ENCODE measurements at regions not wholly inside any gene's neighbourhood (a gene's known extent, or its start where the extent isn't known, plus 50 kb on each side); places are given as distances from the start of the nearest gene placed in this dataset.

DNA sequence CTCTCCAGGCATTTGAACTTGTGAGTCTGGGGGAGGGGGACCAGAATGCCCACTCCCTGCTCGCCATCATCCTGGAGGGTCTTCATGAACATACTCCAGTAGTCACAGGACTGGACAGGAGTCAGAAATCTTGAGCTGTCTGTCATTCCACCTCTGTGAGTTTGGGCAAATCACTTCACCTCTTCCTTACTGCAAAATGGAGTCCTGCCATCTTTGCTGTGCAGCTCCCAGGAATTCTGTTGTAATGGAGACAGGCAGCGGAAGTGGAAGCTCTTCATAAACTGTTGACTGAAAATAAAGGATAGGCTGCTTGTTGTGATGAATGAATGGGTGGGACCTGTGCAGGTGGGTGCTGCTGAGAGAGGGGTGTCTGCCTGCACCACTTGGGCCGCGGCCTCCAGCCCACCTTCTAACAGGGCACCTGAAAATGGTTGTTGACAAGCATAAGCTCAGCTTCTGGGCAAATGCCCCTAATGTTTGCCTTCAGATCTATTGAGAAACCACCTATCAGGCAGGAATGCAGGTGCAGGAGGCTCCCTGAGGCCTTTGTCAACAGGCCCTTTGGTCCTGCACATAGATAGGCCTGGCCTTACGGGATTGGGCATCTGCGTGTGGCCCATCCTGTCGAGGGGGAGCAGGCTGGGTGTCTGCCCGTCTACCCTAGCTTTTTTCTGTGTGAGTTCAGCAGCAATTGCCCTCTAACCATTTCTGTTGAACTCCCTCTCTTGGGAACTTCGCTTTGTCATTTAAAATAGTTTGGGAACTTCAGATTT is 321.0 kb downstream of the RPS6KC1 start:
- WGBS, 2 experiments: 86% methylated on average over 9 of the region's 9 CpGs
- Histone ChIP-seq H3K9me3 (ENCODE audit: control insufficient read depth, low read length) (no peaks in the 10 kb centered on the region), H3K27me3 (ENCODE audit: control insufficient read depth, insufficient read depth, low read length, poor library complexity, severe bottlenecking) (no peaks in the 10 kb centered on the region), H3K4me1 (ENCODE audit: control insufficient read depth, insufficient read depth, low read length) (peaks cover 17% of the 10 kb centered on the region), H3K36me3 (ENCODE audit: control insufficient read depth, insufficient read depth, low read length) (no peaks in the 10 kb centered on the region), H3K27ac (ENCODE audit: insufficient read depth, low read depth, low read length, poor library complexity, severe bottlenecking) (no peak overlapping the region), H3K4me3 (ENCODE audit: insufficient read depth, low read depth, low read length) (no peak overlapping the region)

DNA sequence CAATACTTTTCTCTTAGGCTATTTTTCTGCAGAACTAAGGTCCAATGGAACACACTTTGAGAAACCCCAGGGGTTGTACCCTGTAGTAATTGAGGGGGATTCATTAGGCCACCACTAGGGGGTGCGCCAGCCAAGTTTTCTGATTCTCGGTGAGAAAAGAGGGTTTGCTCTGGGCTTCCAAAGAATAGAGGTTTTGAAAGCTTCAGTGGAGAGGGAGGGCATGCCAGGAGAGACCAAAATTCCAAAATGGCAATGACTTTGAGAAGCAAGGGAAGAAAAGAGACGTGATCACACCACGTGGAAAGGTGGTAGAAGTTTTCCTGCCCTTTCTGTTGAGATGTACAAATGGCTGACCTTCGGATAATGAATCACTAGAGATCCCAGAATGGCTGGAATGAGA is 323.3 kb downstream of the RPS6KC1 start:
- Histone ChIP-seq H3K4me3 (ENCODE audit: insufficient read depth, low read depth, low read length) (no peak overlapping the region), H3K9me3 (ENCODE audit: control insufficient read depth, low read length) (no peaks in the 10 kb centered on the region), H3K27me3 (ENCODE audit: control insufficient read depth, insufficient read depth, low read length, poor library complexity, severe bottlenecking) (no peaks in the 10 kb centered on the region), H3K27ac (ENCODE audit: insufficient read depth, low read depth, low read length, poor library complexity, severe bottlenecking) (no peak overlapping the region), H3K36me3 (ENCODE audit: control insufficient read depth, insufficient read depth, low read length) (no peaks in the 10 kb centered on the region), H3K4me1 (ENCODE audit: control insufficient read depth, insufficient read depth, low read length) (peaks cover 8% of the 10 kb centered on the region)
- 30 to 31% methylated on average over 5 of the region's 5 CpGs for WGBS, 2 experiments

DNA sequence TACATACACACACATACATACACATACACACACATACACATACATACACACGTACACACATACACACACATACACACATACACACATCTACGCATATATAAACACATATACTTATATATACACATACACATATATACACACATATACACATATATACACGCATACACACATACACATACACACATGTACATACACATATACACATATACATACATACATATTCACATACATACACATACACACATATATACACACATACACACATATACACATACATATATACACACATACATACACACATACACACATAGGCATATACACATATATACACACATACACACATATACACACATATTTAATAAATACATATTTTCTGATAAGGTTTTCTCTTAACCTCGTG is 324.0 kb downstream of the RPS6KC1 start:
- 82 to 83% methylated on average over 4 of the region's 4 CpGs for WGBS, 2 experiments
- Histone ChIP-seq H3K27me3 (ENCODE audit: control insufficient read depth, insufficient read depth, low read length, poor library complexity, severe bottlenecking) (no peaks in the 10 kb centered on the region), H3K4me1 (ENCODE audit: control insufficient read depth, insufficient read depth, low read length) (peaks cover 8% of the 10 kb centered on the region), H3K4me3 (ENCODE audit: insufficient read depth, low read depth, low read length) (no peak overlapping the region), H3K36me3 (ENCODE audit: control insufficient read depth, insufficient read depth, low read length) (no peaks in the 10 kb centered on the region), H3K9me3 (ENCODE audit: control insufficient read depth, low read length) (no peaks in the 10 kb centered on the region), H3K27ac (ENCODE audit: insufficient read depth, low read depth, low read length, poor library complexity, severe bottlenecking) (no peak overlapping the region)

DNA sequence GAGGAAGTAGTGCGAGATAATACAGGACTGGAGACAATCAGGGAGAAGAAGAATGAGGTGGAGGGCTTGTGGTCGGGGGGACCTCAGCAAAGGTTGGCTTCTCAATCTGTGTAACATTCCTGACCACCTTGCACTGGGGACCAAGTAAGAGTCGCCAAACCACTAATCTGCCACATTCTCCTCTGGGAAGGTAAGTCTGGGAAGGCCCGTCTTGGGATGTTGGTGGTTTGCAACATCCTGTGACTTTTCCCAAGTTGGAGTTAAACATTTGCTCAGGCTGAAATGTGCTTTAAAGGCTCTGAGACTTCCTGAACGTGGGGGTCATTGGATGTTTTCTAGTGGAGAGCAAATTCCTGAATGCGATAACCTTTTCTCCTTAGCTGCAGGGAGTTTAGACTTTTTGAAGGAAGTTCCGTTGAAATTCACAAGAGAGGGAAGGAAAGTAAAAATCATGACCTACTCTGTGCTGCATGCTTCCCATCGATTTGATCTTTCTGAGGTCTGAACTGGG is 325.9 kb downstream of the RPS6KC1 start:
- WGBS, 2 experiments: 76 to 77% methylated on average over 8 of the region's 8 CpGs
- no peak overlapping the region for H3K4me3 ChIP-seq (ENCODE audit: insufficient read depth, low read depth, low read length)
- no peaks in the 10 kb centered on the region for H3K36me3 ChIP-seq (ENCODE audit: control insufficient read depth, insufficient read depth, low read length)
- H3K9me3 ChIP-seq (ENCODE audit: control insufficient read depth, low read length): no peaks in the 10 kb centered on the region
- no peak overlapping the region for H3K27ac ChIP-seq (ENCODE audit: insufficient read depth, low read depth, low read length, poor library complexity, severe bottlenecking)
- peaks cover 14% of the 10 kb centered on the region for H3K4me1 ChIP-seq (ENCODE audit: control insufficient read depth, insufficient read depth, low read length)
- H3K27me3 ChIP-seq (ENCODE audit: control insufficient read depth, insufficient read depth, low read length, poor library complexity, severe bottlenecking): no peaks in the 10 kb centered on the region

DNA sequence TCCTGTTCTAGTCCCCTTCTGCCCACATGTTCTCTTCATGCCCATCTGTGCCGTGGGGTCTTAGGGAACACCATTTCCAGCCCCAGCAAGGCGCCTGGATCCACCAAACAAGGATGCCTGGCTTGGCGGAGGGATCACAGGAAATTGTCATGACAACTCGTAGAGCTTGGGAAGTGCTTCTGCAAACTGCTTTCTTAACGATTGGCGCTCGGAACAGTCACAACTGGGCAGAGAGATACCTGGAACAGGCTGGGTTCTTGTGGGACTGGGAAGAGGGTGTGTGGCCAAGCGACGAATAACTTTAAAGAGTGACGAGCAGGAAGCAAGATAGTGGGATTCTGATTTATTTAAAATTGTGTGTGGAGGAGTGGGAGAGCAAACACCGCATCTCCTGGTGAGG is 329.8 kb downstream of the RPS6KC1 start:
- Histone ChIP-seq H3K27ac (ENCODE audit: insufficient read depth, low read depth, low read length, poor library complexity, severe bottlenecking) (no peak overlapping the region), H3K4me3 (ENCODE audit: insufficient read depth, low read depth, low read length) (no peak overlapping the region), H3K27me3 (ENCODE audit: control insufficient read depth, insufficient read depth, low read length, poor library complexity, severe bottlenecking) (no peaks in the 10 kb centered on the region), H3K4me1 (ENCODE audit: control insufficient read depth, insufficient read depth, low read length) (peaks cover 14% of the 10 kb centered on the region), H3K36me3 (ENCODE audit: control insufficient read depth, insufficient read depth, low read length) (no peaks in the 10 kb centered on the region), H3K9me3 (ENCODE audit: control insufficient read depth, low read length) (no peaks in the 10 kb centered on the region)
- WGBS, 2 experiments: 94 to 95% methylated on average over 11 of the region's 11 CpGs

DNA sequence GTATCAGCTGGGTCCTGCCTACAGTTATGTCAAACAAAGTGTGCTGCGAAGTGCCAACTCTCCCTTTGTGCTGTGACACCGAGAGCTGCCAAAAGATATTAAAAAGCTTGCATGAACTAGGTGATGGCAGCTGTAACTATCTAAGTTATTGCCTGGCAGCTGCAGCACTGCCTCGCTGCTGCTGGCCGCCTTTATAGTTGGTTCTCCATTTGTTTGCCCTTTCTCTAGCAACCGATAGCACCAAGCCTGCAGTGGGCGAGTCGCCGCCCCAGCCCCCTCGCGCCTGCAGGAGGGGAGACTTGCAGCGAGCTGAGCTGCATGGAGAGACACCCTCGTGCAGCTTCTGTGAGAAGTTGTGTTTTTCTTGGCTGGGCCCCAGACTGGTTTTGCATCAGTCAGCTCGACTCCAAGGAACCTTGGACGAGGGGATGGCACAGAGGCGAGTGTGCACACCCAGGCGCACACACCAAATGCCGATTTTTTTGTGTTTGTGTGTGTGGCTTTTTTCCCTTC is 330.6 kb downstream of the RPS6KC1 start:
- Histone ChIP-seq H3K36me3 (ENCODE audit: control insufficient read depth, insufficient read depth, low read length) (no peaks in the 10 kb centered on the region), H3K4me3 (ENCODE audit: insufficient read depth, low read depth, low read length) (no peak overlapping the region)
- WGBS, 2 experiments: 82 to 85% methylated on average over 17 of the region's 17 CpGs

DNA sequence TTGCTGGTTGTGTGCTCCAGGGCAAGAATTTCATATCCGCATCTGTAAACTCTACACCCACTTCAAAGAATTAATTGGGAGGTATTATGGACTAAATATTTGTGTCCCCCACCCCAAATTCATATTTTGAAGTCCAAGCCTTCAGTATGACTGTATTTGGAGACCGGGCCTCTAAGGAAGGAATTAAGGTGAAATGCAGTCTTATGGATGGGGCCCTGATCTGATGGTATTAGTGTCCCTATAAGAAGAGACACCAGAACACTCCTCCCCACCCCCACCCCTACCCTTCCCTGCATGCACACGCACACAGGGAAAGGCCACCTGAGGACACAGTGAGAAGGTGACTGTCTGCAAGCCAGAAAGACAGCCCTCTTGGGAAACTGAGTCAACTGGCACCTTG is 332.4 kb downstream of the RPS6KC1 start:
- H3K36me3 ChIP-seq (ENCODE audit: control insufficient read depth, insufficient read depth, low read length): no peaks in the 10 kb centered on the region
- H3K9me3 ChIP-seq (ENCODE audit: control insufficient read depth, low read length): no peaks in the 10 kb centered on the region
- whole genome bisulfite sequencing, 2 experiments: 93 to 98% methylated on average over 3 of the region's 3 CpGs
- H3K4me3 ChIP-seq (ENCODE audit: insufficient read depth, low read depth, low read length): no peak overlapping the region
- H3K27ac ChIP-seq (ENCODE audit: insufficient read depth, low read depth, low read length, poor library complexity, severe bottlenecking): no peak overlapping the region
- peaks cover 8% of the 10 kb centered on the region for H3K4me1 ChIP-seq (ENCODE audit: control insufficient read depth, insufficient read depth, low read length)
- H3K27me3 ChIP-seq (ENCODE audit: control insufficient read depth, insufficient read depth, low read length, poor library complexity, severe bottlenecking): no peaks in the 10 kb centered on the region

More for the DNA sequence above, 330.6 kb downstream of the RPS6KC1 start:
- Histone ChIP-seq H3K4me1 (ENCODE audit: control insufficient read depth, insufficient read depth, low read length) (peaks cover 12% of the 10 kb centered on the region), H3K9me3 (ENCODE audit: control insufficient read depth, low read length) (no peaks in the 10 kb centered on the region), H3K27me3 (ENCODE audit: control insufficient read depth, insufficient read depth, low read length, poor library complexity, severe bottlenecking) (no peaks in the 10 kb centered on the region), H3K27ac (ENCODE audit: insufficient read depth, low read depth, low read length, poor library complexity, severe bottlenecking) (no peak overlapping the region)

DNA sequence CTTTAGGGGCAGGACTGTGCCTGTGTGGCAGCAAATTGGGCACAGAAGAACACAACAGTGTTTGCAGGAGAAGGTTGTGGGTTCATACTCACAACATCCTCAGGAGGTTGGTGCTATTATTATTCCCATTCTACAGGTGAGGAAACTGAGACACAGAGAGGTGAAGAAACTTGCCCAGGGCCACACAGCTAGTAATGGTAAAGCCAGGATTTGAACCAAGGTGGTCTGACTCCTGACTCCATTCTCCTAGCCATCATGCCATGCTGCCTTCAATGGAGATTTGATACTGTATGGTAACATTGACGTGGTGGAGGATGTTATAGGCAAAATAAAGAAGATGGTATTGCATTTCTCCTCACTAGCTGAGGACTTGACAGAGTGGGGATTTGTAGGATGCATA is 334.2 kb downstream of the RPS6KC1 start:
- H3K27me3 ChIP-seq (ENCODE audit: control insufficient read depth, insufficient read depth, low read length, poor library complexity, severe bottlenecking): no peaks in the 10 kb centered on the region
- H3K4me3 ChIP-seq (ENCODE audit: insufficient read depth, low read depth, low read length): no peak overlapping the region
- H3K36me3 ChIP-seq (ENCODE audit: control insufficient read depth, insufficient read depth, low read length): no peaks in the 10 kb centered on the region
- H3K9me3 ChIP-seq (ENCODE audit: control insufficient read depth, low read length): no peaks in the 10 kb centered on the region
- 94 to 98% methylated on average over 1 of the region's 1 CpG for WGBS, 2 experiments
- H3K4me1 ChIP-seq (ENCODE audit: control insufficient read depth, insufficient read depth, low read length): peaks cover 17% of the 10 kb centered on the region
- no peak overlapping the region for H3K27ac ChIP-seq (ENCODE audit: insufficient read depth, low read depth, low read length, poor library complexity, severe bottlenecking)

DNA sequence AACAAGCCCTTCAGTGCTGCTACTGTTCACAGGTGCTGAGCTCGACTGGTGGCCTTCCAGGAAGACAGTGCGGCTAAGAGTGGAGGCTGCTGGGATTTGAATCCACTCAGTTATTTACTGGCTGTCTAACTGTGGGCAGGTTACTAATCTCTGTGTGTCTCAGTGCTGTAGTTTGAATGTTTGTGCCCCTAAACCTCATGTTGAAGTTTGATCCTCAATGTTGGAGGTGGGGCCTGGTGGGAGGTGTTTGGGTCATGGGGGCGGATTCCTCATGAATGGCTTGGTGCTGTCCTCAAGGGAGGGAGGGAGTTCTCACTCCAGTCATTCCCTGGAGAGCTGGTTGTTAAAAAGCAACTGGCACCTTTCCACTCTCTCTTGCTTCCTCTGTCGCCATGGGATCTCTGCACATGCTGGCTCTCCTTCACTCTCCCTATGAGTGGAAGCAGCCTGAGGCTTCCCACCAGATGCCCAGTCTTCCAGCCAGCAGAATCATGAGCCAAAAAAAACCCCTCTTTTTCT is 334.8 kb downstream of the RPS6KC1 start:
- Histone ChIP-seq H3K4me1 (ENCODE audit: control insufficient read depth, insufficient read depth, low read length) (peaks cover 17% of the 10 kb centered on the region), H3K9me3 (ENCODE audit: control insufficient read depth, low read length) (no peaks in the 10 kb centered on the region), H3K36me3 (ENCODE audit: control insufficient read depth, insufficient read depth, low read length) (no peaks in the 10 kb centered on the region), H3K4me3 (ENCODE audit: insufficient read depth, low read depth, low read length) (no peak overlapping the region), H3K27ac (ENCODE audit: insufficient read depth, low read depth, low read length, poor library complexity, severe bottlenecking) (no peak overlapping the region), H3K27me3 (ENCODE audit: control insufficient read depth, insufficient read depth, low read length, poor library complexity, severe bottlenecking) (no peaks in the 10 kb centered on the region)
- WGBS, 2 experiments: 89 to 90% methylated on average over 4 of the region's 4 CpGs

DNA sequence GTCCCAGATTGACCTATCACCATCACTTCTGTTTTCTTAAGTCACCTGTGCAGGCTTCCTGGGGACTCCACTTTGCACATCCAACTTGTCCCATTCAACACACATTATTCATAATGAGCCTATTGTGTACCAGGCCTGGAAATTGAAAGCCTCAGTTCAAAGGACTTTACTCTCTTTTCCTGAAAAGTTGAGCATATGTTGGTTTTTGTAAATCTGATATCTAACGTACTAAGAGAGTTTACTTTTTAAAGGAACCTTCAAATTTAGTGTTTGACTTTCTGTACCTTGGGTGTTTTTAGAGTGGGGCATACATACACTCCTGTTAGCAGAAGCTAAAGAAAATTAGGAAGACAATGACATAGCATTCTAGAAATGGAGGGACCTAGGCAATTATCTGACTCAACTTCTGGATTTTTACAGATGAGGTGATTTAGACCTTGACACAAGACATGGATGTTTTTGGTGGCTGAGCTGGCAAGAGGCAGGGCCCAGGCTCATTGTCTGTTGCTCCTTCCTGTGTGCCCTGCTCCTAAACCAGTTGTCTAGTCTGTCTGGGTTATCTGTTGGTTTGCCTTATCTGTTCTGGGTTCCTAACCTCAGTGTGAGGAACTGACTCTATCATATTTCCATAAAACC is 336.5 kb downstream of the RPS6KC1 start:
- 100% methylated on average over 1 of the region's 1 CpG for WGBS, 2 experiments
- no peak overlapping the region for H3K4me3 ChIP-seq (ENCODE audit: insufficient read depth, low read depth, low read length)
- no peaks in the 10 kb centered on the region for H3K36me3 ChIP-seq (ENCODE audit: control insufficient read depth, insufficient read depth, low read length)
- no peaks in the 10 kb centered on the region for H3K27me3 ChIP-seq (ENCODE audit: control insufficient read depth, insufficient read depth, low read length, poor library complexity, severe bottlenecking)
- H3K27ac ChIP-seq (ENCODE audit: insufficient read depth, low read depth, low read length, poor library complexity, severe bottlenecking): no peak overlapping the region
- H3K9me3 ChIP-seq (ENCODE audit: control insufficient read depth, low read length): no peaks in the 10 kb centered on the region
- H3K4me1 ChIP-seq (ENCODE audit: control insufficient read depth, insufficient read depth, low read length): peaks cover 14% of the 10 kb centered on the region
